H9 (cell line): ENCODE measurements at regions not wholly inside any gene's neighbourhood (a gene's known extent, or its start where the extent isn't known, plus 50 kb on each side); places are given as distances from the start of the nearest gene placed in this dataset.

Source experiments
- DNase-seq: peaks from one replicate; pipeline ENCODE4 v3.0.0-alpha.2; 2017
- H2AFZ ChIP-seq: one replicate; pipeline ENCODE4 v1.6.1; 2013; ENCODE audit warnings: mild to moderate bottlenecking, low read length, control low read depth, moderate library complexity
- H2AK5ac ChIP-seq: 2 replicates; pipeline ENCODE4 v1.6.1; 2013; ENCODE audit warnings: low read length, control low read depth, mixed read lengths; ENCODE audit not compliant: insufficient read length
- H2BK120ac ChIP-seq: one replicate; pipeline ENCODE4 v1.6.1; 2013; ENCODE audit warnings: low read depth, mild to moderate bottlenecking, low read length, control low read depth, inconsistent platforms; ENCODE audit not compliant: poor library complexity, severe bottlenecking
- H2BK12ac ChIP-seq: 2 replicates; pipeline ENCODE4 v1.6.1; 2013; ENCODE audit warnings: low read length, control low read depth, mixed read lengths, low read depth; ENCODE audit not compliant: insufficient read length
- H2BK15ac ChIP-seq: 2 replicates; pipeline ENCODE4 v1.6.1; 2013; ENCODE audit warnings: low read depth, low read length, control low read depth
- H2BK20ac ChIP-seq: one replicate; pipeline ENCODE4 v1.6.1; 2013; ENCODE audit warnings: low read depth, mild to moderate bottlenecking, low read length, control low read depth, inconsistent platforms; ENCODE audit not compliant: poor library complexity, severe bottlenecking
- H2BK5ac ChIP-seq: 2 replicates; pipeline ENCODE4 v1.6.1; 2013; ENCODE audit warnings: low read length, control low read depth, mixed read lengths; ENCODE audit not compliant: insufficient read length
- H3K14ac ChIP-seq: 2 replicates; pipeline ENCODE4 v1.6.1; 2013; ENCODE audit warnings: low read length, control low read depth; ENCODE audit not compliant: insufficient read depth
- H3K18ac ChIP-seq: 2 replicates; pipeline ENCODE4 v1.6.1; 2013; ENCODE audit warnings: low read depth, mild to moderate bottlenecking, mixed read lengths, low read length, control low read depth; ENCODE audit not compliant: insufficient read length
- H3K23ac ChIP-seq: 2 replicates; pipeline ENCODE4 v1.6.1; 2013; ENCODE audit warnings: low read length, control low read depth, mixed read lengths, low read depth; ENCODE audit not compliant: insufficient read length
- H3K23me2 ChIP-seq: 2 replicates; pipeline ENCODE4 v1.6.1; 2013; ENCODE audit warnings: low read depth, mild to moderate bottlenecking, mixed read lengths, low read length, control low read depth; ENCODE audit not compliant: insufficient read length, poor library complexity, severe bottlenecking
- H3K27ac ChIP-seq: 2 replicates; pipeline ENCODE4 v1.5.1; 2013; ENCODE audit warnings: low read length, control low read depth, mixed read lengths, low read depth; ENCODE audit not compliant: insufficient read length
- H3K27me3 ChIP-seq: 2 replicates; pipeline ENCODE4 v1.6.1; 2013; ENCODE audit warnings: low read length, control low read depth, inconsistent platforms; ENCODE audit not compliant: insufficient read depth
- H3K4ac ChIP-seq: 2 replicates; pipeline ENCODE4 v1.6.1; 2013; ENCODE audit warnings: low read depth, mild to moderate bottlenecking, control low read depth, inconsistent platforms, low read length, moderate library complexity
- H3K4me1 ChIP-seq: 2 replicates; pipeline ENCODE4 v1.6.1; 2013; ENCODE audit warnings: low read length, control low read depth, inconsistent platforms; ENCODE audit not compliant: insufficient read depth
- H3K4me2 ChIP-seq: 2 replicates; pipeline ENCODE4 v1.6.1; 2013; ENCODE audit warnings: low read length, control low read depth, mixed read lengths; ENCODE audit not compliant: insufficient read length, insufficient read depth
- H3K56ac ChIP-seq: 2 replicates; pipeline ENCODE4 v1.6.1; 2013; ENCODE audit warnings: low read depth, mild to moderate bottlenecking, mixed read lengths, low read length, control low read depth; ENCODE audit not compliant: insufficient read length
- H3K79me1 ChIP-seq: 2 replicates; pipeline ENCODE4 v1.6.1; 2013; ENCODE audit warnings: low read depth, mild to moderate bottlenecking, moderate library complexity, low read length, control low read depth, inconsistent platforms; ENCODE audit not compliant: insufficient read depth, poor library complexity, severe bottlenecking
- H3K79me2 ChIP-seq: 2 replicates; pipeline ENCODE4 v1.6.1; 2013; ENCODE audit warnings: low read length, control low read depth, inconsistent platforms; ENCODE audit not compliant: insufficient read depth
- H3K9ac ChIP-seq: 2 replicates; pipeline ENCODE4 v1.6.1; 2013; ENCODE audit warnings: low read length, control low read depth, mixed read lengths; ENCODE audit not compliant: insufficient read length; ENCODE audit errors: extremely low read depth
- H3K9me3 ChIP-seq: one replicate; pipeline ENCODE4 v1.6.1; 2013; ENCODE audit warnings: low read depth, low read length, inconsistent platforms; ENCODE audit not compliant: control insufficient read depth
- H3T11ph ChIP-seq: one replicate; pipeline ENCODE4 v1.6.1; 2013; ENCODE audit warnings: mild to moderate bottlenecking, low read length, control low read depth, inconsistent platforms
- H4K20me1 ChIP-seq: one replicate; pipeline ENCODE4 v1.6.1; 2013; ENCODE audit not compliant: control insufficient read depth, insufficient read length, insufficient read depth
- H4K5ac ChIP-seq: 2 replicates; pipeline ENCODE4 v1.6.1; 2013; ENCODE audit warnings: low read depth, mild to moderate bottlenecking, mixed read lengths, low read length, control low read depth; ENCODE audit not compliant: insufficient read length
- H4K8ac ChIP-seq: replicated peaks from 2 replicates; pipeline ENCODE4 v1.6.1; 2013; ENCODE audit warnings: low read length, control low read depth, mixed read lengths, low read depth; ENCODE audit not compliant: insufficient read length
- H4K91ac ChIP-seq: 2 replicates; pipeline ENCODE4 v1.6.1; 2013; ENCODE audit warnings: low read depth, mild to moderate bottlenecking, moderate library complexity, mixed read lengths, low read length, control low read depth; ENCODE audit not compliant: insufficient read length
- H3K27ac Mint-ChIP-seq, 3 experiments: 2 replicates in 2 of 3; 3 replicates in 1 of 3; pipeline ENCODE4 v1.8.0; 2020 to 2021; ENCODE audit warnings: mixed read lengths in 3 of 3, mild to moderate bottlenecking in 1 of 3, moderate library complexity in 1 of 3
- H3K27me3 Mint-ChIP-seq: 2 replicates; pipeline ENCODE4 v1.8.0; 2021; ENCODE audit warnings: low read depth, mild to moderate bottlenecking, moderate library complexity, mixed read lengths
- H3K36me3 Mint-ChIP-seq, 3 experiments: 2 replicates in 2 of 3; 3 replicates in 1 of 3; pipeline ENCODE4 v1.8.0; 2020 to 2021; ENCODE audit warnings: low read depth in 3 of 3, mixed read lengths in 3 of 3; ENCODE audit not compliant: insufficient read depth in 1 of 3
- H3K4me1 Mint-ChIP-seq, 2 experiments: 2 replicates each; pipeline ENCODE4 v1.8.0; 2020; ENCODE audit warnings: mixed read lengths in 2 of 2
- H3K4me3 Mint-ChIP-seq, 2 experiments: 2 replicates in 1 of 2; 3 replicates in 1 of 2; pipeline ENCODE4 v1.8.0; 2020 to 2021; ENCODE audit warnings: mild to moderate bottlenecking in 2 of 2, mixed read lengths in 2 of 2, moderate library complexity in 1 of 2
- H3K9me3 Mint-ChIP-seq, 2 experiments: 2 replicates in 1 of 2; 3 replicates in 1 of 2; pipeline ENCODE4 v1.8.0; 2020; ENCODE audit warnings: mild to moderate bottlenecking in 2 of 2, mixed read lengths in 2 of 2, moderate library complexity in 1 of 2
- WGBS: extraction: QIAGEN DNeasy Blood & Tissue Kit; methylation state at CpG from one replicate; pipeline ENCODE4 v1.1.7; 2013; ENCODE audit warnings: missing lambda C conversion rate, low lambda C conversion rate, mixed read lengths; ENCODE audit not compliant: insufficient read length; ENCODE audit errors: extremely low coverage; 5-methylcytosine and 5-hydroxymethylcytosine counted together
- TF ChIP-seq, protein P1 (sequence below): fragments of 200-600 bp; sonication (generic); conservative IDR thresholded peaks from 3 replicates; pipeline ENCODE4 v1.8.0; 2021; ENCODE audit warnings: antibody characterized with exemption, mild to moderate bottlenecking

DNA sequence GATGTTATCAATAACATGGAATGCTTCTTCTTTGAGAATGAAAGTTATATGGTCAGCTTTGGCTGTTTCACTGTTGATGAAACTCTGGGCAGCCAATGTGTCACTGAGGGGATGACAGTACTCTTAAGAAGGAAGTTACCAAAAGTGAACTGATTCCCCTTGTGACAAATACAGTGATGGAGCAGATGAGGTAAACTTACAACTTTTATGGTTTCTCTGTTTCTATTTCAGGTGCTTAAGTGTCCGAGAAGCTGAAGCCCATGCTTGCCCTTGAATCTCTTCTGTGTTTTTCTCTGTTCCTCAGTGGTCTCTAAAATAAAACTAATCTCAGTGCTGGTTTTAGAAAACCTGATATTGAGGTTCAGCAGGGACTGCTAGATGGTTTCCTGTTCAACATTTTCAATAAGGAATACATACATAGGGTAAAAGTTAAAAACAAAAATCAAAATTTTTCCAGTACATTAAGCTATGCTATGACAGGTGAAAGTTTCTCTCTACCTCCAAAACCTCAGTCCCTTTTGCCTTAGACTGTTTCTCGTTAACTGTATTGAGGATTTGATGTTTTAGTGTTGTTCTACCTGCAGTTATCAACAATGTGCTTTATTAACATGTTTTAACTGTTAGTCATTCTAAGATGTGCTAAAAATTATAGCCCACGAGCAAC is 454.4 kb upstream of the ADGRL4 start:
- Histone ChIP-seq H3K23me2 (no peaks in the 10 kb centered on the region), H3K79me2 (no peaks in the 10 kb centered on the region), H2BK5ac (no peak overlapping the region), H4K20me1 (no peaks in the 10 kb centered on the region), H3K23ac (no peak overlapping the region), H2BK20ac (no peak overlapping the region), H3K9me3 (no peaks in the 10 kb centered on the region), H3K27ac (no peak overlapping the region), H3K14ac (no peak overlapping the region), H2AK5ac (no peak overlapping the region), H2BK120ac (no peak overlapping the region), H3K4ac (no peak overlapping the region), H3K9ac (no peak overlapping the region), H3K18ac (no peak overlapping the region), H2BK15ac (no peak overlapping the region), H3K27me3 (no peaks in the 10 kb centered on the region), H2AFZ (no peak overlapping the region), H3K56ac (no peak overlapping the region), H3T11ph (no peak overlapping the region), H2BK12ac (no peak overlapping the region), H4K8ac (no peak overlapping the region), H4K5ac (no peak overlapping the region), H3K4me1 (no peaks in the 10 kb centered on the region), H3K4me2 (no peak overlapping the region), H3K79me1 (no peaks in the 10 kb centered on the region), H4K91ac (no peak overlapping the region)
- peaks cover 5 to 41% (median 20%) of the 10 kb centered on the region in 3 experiments; a peak in 6 of 7 replicates for H3K36me3 Mint-ChIP-seq
- H3K27ac Mint-ChIP-seq, result no peak overlapping the region
- no peaks in the 10 kb centered on the region for H3K27me3 Mint-ChIP-seq
- no CpG with 5 or more reads among the region's 3 CpGs for WGBS
- no peak for DNase-seq
- no peaks in the 10 kb centered on the region for H3K4me1 Mint-ChIP-seq
- H3K9me3 Mint-ChIP-seq, result peaks cover 7 to 13% of the 10 kb centered on the region in 2 experiments; a peak in 4 of 5 replicates
- no peak overlapping the region for H3K4me3 Mint-ChIP-seq
- TF ChIP-seq, protein P1, sequence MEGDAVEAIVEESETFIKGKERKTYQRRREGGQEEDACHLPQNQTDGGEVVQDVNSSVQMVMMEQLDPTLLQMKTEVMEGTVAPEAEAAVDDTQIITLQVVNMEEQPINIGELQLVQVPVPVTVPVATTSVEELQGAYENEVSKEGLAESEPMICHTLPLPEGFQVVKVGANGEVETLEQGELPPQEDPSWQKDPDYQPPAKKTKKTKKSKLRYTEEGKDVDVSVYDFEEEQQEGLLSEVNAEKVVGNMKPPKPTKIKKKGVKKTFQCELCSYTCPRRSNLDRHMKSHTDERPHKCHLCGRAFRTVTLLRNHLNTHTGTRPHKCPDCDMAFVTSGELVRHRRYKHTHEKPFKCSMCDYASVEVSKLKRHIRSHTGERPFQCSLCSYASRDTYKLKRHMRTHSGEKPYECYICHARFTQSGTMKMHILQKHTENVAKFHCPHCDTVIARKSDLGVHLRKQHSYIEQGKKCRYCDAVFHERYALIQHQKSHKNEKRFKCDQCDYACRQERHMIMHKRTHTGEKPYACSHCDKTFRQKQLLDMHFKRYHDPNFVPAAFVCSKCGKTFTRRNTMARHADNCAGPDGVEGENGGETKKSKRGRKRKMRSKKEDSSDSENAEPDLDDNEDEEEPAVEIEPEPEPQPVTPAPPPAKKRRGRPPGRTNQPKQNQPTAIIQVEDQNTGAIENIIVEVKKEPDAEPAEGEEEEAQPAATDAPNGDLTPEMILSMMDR, result no peak
